ENCODE measurements at regions not wholly inside any gene's neighbourhood (a gene's known extent, or its start where the extent isn't known, plus 50 kb on each side); places are given as distances from the start of the nearest gene placed in this dataset.

DNA sequence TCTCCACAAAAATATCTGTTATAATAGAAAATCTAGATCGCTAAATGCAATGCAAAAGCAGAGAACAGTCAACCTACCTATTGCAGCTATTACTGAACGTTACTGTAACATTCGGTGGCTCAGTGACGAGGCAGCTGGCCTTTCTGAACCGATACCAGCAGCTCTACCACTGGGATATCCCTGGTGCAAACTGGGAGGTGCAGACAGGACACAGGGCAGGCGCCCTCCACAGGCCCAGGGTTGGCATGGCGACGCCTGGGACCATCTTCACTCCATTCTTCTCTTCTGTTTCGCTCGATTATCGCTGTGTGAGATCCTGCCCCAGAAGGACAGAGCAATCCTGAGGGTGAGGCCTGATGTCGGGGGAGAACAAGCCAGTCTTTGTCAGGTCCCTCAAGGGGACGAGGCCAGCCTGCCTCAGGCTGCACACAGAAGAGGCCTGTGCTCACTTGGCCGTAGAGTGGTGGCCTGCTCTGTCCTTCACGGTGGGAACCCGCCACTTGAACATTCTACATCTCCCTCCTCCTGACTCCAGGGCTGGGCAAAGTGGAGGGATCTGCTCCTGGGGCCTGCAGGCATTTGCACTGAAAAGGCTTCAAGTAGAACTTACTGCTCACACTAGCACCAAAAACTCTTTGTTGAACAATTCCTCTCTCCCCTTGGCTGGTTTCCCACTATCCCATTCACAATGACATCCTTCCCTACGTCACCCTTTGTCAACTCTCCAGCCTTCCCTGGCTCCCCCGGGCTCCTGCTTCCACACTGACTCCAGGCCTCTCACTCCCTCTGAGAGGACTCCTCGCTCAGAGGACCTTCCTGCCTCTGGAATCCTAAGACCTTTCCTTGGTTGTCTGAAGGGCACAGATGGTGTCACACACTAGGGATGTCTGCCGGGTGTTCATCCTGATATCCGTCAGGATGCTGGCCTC, 49.7 kb downstream of the CYRIA start:
- no peak for DNase-seq (ENCODE audit: low read depth)

DNA sequence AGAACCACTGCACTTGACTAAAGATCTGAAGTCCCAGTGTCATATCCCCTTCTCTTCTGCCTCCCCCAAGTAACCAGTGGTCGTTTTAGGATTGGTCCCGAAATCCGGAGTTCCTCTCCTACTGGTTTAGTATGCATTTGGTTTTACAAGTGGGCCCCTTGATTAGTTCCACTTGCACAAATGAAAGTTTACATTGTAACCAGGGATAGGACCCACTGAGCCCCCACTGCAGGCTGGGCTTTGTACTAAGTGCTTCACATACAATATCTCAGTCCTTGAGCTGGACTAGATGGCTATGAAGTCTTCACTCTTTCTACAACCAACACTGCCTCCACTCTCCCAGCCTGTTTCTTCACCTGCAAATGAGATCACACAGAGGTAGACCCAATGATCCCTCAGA, 50.4 kb downstream of the CYRIA start:
- DNase-seq (ENCODE audit: low read depth): no peak

DNA sequence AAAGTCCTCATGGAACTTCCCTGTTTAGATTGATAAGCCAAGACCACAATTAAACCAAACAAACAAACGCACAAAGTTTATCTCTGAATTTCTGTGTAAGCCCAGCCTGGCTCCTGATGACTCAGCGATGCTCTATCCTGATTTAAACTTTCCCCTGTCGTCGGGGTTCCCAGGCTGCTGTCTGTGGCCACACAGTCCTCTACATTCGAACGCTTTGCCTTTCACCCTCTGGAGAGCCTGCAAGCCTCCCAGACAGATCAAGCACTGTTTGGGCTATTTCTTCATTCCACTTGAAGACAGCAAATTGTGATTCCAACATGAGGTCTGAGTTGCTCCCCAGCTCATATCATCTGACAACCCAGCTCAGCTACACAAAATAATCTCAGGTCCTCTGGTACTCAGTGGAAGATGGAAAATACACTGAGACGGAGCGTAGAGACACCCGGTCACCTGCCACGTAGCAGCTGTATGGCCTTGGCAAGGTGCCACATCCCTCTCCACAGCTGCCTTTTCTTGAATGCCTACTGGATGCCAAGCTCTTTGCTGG, 51.2 kb downstream of the CYRIA start:
- DNase-seq (ENCODE audit: low read depth): peak; percentile 48

DNA sequence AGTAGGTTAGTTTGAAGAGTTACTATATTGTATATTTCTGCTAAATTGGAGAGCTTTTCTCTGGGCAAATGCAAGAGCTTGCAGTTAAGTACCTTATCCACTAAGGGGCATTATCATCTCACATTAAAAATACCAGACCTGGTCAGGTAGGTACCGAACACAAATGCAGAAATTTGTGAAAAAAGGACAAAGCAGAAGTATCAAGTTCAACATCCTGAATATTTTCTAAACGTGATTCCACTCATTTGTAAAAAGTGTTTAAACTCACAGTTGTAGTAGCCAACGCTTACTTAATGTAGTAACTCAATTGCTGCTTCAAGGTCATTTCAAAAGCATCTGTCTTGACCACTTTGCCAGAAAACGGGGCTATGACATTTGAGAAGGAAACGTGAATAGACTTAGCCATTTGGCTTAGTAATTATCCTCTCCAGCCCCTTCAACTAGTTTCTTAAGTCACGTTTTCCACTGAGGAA, 52.1 kb downstream of the CYRIA start:
- no peak for DNase-seq (ENCODE audit: low read depth)

DNA sequence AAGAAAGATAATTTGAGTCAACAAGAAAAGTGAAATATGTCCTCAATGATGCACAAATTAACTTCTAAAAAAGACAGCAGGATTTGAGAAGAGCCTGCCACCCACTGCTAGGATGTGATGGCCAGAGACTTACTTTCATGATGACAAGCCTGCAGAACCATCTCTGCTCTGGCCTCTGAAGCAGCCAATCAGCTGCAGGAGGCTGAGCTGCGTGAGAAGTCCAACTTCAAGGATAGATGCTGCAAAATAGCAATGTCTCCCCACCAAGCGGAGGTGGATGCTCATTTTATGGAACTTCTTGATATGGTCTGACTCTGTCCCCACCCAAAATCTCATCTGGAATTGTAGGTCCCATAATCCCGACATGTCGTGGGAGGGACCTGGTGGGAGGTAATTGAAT, 53.1 kb downstream of the CYRIA start:
- no peak for DNase-seq (ENCODE audit: low read depth)

DNA sequence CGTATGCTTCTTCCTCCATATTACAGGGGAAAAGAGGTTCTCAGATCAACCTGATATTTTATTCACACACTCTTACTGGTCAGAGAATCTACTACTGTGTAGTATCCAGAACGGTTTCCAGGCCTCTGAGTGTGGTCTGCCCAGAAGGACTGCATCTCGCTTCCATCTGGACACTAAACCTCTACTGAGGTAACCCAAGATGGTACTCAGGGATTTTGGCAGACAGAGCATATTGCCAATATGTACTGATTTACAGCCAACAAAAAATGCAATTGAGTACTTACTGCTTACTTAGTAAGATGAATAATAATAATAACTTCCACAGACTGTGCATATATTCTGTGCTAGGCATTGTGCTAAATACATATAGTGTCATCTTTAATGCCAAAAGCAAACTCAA, 55.8 kb downstream of the CYRIA start:
- DNase-seq (ENCODE audit: low read depth): no peak

DNA sequence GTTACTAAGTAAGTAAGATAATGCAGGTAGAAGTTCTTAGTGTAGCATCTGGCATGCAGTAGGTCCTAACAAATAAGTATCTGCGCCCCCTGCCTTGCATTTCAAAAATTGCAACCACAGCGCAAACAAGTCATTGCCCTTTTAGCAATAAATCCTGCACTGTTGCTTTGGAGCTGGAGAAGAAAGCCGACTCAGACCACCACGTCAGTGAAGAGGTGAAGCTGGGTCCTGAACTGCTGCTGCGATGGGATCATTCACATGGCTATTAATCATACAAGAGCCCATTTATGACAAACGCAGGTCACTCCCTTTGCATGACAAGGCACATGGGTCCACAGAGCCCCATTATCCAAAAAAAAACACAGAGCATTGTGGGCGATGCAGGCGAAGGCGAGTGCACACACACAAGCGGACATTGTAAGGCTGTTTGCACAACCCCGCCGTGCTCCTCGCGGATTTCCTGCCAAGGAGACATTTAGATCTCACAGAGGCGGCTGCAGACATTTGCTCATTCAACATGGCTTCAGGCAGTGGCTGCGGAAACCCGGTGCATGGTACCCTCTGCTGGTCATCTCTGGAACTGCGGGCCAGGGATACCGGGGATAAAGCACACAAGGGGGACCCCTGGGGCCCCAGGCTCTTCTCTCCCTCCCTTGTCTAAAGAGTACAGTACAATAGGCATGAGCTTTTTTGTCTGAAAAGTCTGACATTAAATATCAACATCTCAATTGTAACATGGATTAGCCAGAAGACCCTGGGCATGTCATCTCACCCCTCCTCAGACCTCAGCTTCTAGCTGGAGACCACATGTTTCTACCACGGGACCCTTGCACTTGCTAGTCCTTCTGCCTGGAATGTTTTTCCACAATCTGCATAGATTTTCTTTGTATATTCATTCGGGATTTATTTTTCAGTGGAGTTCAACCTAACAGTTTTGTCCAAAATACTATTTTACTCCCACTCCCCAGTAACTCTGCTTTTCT, 56.7 kb downstream of the CYRIA start:
- DNase-seq (ENCODE audit: low read depth): peak; percentile 73

DNA sequence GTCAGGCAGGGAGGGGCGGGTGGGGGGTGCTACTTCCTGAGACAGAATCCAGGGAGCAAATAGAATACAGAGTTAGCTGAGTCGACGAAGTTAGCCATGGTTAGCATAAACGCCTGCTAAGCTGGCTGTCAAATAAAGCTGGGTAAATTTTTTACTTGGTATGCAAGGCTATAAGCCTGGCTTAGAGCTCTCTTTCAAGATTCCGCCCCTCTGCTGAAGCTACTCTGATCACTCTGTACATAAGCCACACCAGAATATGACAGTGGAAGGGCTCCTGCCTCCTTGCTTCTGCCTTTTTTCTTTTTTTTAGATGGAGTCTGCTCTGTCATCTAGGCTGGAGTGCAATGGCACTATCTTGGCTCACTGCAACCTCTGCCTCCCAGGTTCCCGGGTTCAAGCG, 58.3 kb downstream of the CYRIA start:
- no peak for DNase-seq (ENCODE audit: low read depth)

DNA sequence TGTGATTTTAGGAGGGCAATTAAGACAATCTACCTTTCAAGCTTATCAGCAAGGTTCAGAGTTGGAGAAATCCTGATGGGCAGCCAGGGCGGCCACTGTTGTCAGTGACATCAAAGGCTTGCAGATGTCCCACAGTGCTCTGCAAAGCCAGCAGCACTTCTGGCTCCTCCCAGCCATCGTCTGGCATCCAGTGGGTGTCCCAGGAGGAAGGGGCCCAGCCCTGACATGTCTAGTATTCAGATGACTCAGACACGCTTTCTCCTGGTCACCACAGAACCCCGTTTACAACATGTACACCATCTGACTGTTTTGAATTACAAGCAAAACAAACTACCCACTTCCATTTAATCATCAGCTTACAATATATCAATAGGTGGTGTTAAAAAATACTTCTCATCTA, 61.4 kb downstream of the CYRIA start:
- DNase-seq (ENCODE audit: low read depth): no peak

DNA sequence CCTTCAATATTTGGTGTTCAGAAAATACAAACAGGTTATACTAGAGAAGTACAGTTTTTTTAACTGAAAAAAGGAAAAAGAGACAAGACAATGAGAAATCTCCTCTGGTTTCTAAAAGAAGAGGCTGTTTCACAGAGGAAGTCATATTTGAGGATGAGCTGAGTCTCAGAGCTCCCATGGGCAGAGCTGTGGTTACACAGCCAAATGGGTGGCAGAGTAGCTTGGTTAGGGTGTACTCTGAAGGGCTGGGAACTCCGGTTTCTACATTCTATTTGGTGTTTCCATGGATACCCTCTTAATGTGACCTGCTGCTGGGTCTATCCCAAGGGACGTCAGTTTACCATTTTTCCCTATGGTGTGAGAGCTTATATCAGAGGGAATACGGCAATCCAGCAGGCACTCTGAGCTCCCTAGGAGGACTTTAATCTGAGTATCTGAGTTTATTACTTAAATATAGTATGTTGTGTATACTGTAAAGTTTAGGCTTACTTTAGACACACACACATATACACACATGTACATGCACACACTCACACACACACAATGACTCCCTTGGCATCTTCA, 74.2 kb downstream of the CYRIA start:
- DNase-seq (ENCODE audit: low read depth): no peak

DNA sequence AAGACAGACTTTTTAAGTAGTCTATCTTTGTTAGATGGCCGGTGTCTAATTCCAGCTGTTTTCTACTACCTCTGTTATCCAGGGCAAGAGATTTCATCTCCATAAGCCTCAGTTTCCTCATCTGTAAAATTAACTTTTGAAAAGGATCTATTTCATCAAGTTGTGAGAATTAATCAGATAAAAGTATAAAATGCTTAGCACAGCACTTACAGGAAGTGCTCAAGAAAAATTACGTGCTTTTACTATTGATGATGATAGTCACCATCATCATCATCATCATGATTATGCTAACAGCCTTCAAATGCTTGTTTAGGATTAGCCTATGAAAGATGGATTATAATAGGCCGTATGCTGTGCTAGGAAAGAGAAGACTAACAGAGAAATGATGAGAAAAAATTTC, 76.2 kb downstream of the CYRIA start:
- DNase-seq (ENCODE audit: low read depth): no peak

DNA sequence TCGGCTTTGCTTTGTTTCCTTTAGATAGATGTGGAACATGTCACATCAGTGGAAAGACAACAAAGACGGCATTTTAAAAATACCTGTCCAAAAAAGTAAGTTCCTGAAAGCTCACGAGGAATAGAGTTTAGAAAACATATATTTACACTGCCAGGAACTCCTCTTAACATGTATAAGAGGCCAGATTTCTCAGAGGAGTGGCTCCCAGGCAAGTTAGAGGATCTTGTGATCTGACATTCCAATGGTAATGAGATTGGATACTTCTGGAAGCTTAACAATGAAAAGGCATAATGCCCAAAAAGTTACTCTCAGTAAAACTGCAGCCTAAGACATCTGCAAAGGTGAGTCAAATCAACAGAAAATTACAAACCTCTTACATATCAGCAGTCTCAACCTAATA, 77.1 kb downstream of the CYRIA start:
- no peak for DNase-seq (ENCODE audit: low read depth)

DNA sequence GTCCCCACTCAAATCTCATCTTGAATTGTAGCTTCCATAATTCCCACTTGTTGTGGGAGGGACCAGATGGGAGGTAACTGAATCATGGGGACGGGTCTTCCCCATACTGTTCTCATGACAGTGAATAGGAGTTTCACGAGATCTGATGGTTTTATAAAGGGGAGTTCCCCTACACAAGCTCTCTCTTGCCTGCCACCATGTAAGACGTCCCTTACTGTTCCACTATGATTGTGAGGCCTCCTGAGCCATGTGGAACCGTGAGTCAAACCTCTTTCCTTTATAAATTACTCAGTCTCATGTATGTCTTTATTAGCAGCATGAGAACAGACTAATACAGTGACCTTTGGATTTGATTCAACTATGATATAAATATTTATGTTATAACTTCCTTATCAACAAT, 78.0 kb downstream of the CYRIA start:
- no peak for DNase-seq (ENCODE audit: low read depth)

DNA sequence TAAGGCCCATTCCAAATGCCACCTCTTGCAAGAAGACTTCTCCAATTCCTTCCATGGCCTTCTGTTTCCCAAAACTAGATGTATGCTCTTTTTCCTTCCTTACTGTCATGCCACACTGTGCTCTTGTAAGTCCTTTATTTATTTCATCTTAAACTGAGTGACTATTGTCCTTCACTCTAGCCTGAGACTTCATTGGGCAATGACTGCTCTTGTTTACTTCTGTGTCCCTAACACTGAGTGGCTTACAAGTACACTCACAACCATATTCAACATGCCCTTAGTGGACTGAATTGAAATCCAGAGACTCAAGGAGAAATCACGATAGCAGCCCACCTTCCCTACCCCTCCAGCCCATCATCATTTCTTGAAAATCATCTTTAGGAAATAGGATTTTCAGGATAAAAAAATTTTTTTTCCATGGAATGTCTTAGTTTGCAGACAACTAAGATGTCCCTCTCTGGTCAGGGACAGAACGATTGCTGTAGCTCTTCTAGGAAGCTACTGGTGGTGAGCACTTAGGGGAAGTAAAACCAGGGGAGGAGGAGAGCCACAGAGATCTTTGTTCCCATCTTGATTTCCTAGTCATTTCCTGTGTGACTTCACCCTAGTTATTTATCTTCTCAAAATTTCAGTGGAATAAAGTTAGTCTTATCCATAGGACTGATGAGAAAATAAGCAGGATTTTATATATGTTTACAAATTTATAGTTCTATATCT, 80.7 kb downstream of the CYRIA start:
- DNase-seq (ENCODE audit: low read depth): no peak

DNA sequence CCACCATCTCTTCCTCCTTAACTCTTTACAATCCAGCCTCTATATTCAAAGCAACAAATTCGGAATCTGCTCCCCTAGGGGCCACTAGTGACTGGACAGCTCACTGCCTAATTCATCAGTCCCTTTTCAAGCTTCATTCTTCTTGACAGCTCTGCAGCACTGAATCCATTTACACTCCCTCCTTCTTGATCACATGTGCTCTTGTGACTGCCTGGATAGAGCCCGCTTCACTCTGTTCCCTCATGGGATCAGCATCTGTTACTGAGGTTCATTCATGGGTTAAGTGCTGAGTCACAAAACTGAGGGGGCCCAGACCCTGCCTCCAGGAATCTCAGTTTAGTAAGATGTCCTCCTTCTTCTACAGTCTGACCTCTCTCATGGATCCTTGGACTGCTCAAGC, 81.5 kb downstream of the CYRIA start:
- DNase-seq (ENCODE audit: low read depth): no peak

DNA sequence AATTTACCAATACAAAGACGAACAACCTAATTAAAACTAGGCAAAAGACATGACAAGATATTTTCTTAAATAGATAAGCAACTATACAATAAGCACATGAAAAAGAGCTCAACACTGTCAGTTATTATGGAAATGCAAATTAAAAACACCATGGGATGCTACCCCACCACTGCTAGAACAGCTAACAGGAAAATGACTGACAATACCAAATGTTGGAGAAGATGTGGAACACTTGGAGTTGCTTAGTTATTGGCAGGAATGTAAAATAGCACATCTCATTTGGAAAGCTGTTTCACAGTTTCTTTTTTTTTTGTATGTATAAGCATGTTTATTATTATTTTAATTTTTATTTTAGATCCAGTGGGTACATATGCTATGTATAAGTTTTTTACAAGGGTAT, 84.4 kb downstream of the CYRIA start:
- no peak for DNase-seq (ENCODE audit: low read depth)

DNA sequence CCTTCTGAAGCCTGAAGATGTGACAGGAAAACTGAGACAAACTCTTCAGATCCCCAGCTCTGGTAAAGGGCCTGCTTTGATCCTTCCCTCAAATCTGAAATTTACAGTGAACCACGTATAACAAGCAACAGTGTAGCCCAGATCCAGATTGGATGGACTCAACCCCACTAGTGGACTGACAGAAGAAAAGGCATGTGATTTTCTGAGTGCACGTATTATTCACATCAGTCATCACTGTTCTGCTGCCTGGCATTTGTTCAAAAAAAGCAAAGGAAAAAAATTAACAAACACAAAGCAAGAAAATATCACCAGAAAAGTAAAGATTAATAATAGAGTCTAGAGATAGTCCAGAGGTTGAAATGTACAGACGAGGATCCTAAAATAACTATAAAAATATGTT, 87.6 kb downstream of the CYRIA start:
- DNase-seq (ENCODE audit: low read depth): no peak

DNA sequence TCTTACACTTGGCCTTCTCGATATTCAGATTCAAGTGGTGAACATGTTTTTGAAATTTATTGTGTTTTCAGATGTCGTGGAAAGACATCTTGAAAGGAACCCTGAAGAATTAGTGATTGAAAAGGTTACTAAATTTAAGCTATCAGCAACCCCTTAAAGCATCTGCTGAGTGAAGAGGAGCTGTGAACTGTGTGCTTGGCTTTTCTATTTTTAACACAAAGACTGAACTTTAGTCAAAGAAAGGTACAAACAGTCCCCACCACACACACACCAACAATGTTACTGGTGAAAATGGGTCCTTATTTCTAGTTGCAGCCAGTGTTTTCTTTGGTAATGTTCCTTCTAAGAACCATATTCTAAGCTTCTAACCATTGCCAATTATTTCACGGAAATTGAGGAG, 95.1 kb downstream of the CYRIA start:
- no peak for DNase-seq (ENCODE audit: low read depth)

DNA sequence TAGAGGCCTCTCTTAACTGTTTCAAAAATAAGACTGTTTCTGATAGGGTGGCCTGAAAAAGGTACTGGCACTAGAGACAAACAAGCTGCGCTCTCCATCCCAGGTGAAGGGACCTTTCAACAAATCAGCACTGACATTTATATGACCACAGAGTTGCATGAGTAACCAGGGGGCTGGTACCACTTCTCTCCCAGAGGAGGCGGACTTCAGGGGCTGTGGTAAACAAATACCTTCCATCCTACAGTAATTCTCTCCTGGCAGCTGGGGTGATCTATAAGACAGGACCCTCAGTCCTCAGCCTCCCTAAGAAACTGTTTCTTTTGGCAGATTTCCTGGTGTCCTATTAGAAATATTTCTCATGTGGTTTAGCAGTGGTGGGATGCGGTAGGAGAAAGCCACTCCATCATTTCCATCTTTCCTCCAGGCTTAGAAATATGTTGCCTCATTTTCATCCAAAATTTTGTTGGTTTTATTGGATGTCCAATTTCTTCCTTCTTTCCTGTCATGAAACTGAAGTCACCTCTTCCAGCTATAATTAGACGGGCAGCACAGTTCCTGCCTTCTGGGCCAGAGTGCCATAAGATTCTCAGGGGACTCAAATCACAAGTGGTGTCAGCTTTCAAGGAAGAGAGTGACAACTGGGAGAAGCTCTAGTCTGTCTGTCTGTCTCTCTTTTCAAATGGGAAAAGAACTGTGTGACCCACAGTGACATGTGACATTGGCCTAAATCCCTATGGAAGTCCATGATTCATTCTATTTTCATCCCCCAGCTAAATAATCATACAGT, 96.4 kb downstream of the CYRIA start:
- no peak for DNase-seq (ENCODE audit: low read depth)

DNA sequence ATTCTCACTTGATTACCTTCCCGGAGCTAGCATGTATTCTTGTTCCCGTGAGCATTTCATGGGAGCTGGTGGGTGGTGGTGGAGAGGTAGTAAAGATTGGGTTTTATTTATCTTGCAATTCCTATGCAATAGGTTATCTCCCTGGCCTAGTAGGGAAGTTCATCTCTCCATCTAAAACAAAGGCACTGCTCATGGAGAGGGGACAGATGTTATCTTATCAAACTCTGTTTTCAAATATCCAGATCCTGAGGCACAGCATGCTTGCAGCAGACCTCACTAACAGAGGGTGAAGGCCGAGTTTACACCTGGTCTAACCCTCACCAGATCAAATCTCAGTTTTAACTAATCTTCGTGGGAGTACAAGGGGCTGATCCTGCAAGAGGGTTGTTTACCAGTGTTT, 98.9 kb downstream of the CYRIA start:
- DNase-seq (ENCODE audit: low read depth): no peak

DNA sequence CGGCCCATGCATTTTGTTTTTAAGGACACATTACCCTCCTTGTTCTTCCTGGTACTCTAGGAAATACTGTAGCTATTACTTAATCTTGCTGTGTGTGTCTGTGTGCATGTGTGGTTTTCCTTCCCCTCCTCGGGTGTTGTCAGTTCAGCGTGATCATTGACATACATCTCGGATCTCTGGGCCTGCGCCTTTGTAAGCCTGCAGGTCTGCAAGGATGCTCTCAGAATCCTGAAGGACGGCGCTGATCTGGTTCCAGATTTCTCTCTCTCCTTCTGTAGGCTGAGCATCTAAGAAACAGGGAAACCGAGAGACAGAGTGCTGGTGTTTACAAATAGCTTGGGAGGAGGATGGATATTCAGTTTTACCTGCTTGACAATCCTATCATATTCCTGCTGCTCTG, 100.2 kb downstream of the CYRIA start:
- no peak for DNase-seq (ENCODE audit: low read depth)
